HUES64 (cell line): ENCODE measurements at regions not wholly inside any gene's neighbourhood (a gene's known extent, or its start where the extent isn't known, plus 50 kb on each side); places are given as distances from the start of the nearest gene placed in this dataset.

ENCODE experiments used
- H3K27ac ChIP-seq: 2 replicates; pipeline ENCODE4 v1.7.0; 2013; ENCODE audit warnings: low read depth, low read length, inconsistent platforms
- H3K27me3 ChIP-seq: 2 replicates; pipeline ENCODE4 v1.6.1; 2013; ENCODE audit warnings: mild to moderate bottlenecking, low read length; ENCODE audit not compliant: insufficient read depth
- H3K36me3 ChIP-seq: 2 replicates; pipeline ENCODE4 v1.6.1; 2013; ENCODE audit warnings: mild to moderate bottlenecking, low read length; ENCODE audit not compliant: insufficient read depth
- H3K4me1 ChIP-seq: 2 replicates; pipeline ENCODE4 v1.6.1; 2013; ENCODE audit warnings: mild to moderate bottlenecking, low read length, moderate library complexity; ENCODE audit not compliant: insufficient read depth
- H3K4me3 ChIP-seq: 2 replicates; pipeline ENCODE4 v1.5.1; 2013; ENCODE audit warnings: mild to moderate bottlenecking, low read length, moderate library complexity
- H3K9ac ChIP-seq: 2 replicates; pipeline ENCODE4 v1.6.1; 2013; ENCODE audit warnings: mild to moderate bottlenecking, low read depth, low read length
- H3K9me3 ChIP-seq: 2 replicates; pipeline ENCODE4 v1.6.1; 2013; ENCODE audit warnings: low read depth, low read length; ENCODE audit not compliant: insufficient read depth
- WGBS: fragments of 150-250, 120-280 bp; methylation state at CpG from one replicate; pipeline ENCODE4 v1.1.7; 2013; ENCODE audit warnings: missing lambda C conversion rate; 5-methylcytosine and 5-hydroxymethylcytosine counted together

DNA sequence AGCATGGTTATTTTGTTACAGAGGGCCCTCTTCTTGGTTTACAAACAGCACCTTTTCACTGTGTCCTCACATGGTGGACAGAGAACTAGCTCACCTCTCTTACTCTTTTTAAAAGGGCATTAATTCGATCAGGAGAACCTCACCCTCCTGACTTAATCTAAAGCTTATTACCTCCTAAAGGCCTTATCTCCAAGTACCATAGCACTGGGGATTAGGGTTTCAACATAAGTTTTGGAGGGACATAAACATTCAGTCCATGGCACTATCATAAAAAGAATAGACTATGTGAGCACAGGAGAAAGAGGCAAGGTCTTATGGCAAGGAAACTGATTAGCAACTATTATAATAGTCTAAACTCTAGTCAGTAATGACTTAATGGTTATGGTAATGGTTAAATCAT, 736.2 kb upstream of the ADGRB3 start:
- H3K9me3 ChIP-seq, result no peaks in the 10 kb centered on the region; the same call in 1 of the 2 replicates
- no peaks in the 10 kb centered on the region for H3K36me3 ChIP-seq
- no peaks in the 10 kb centered on the region for H3K27me3 ChIP-seq
- WGBS, result 92% methylated on average over 1 of the region's 1 CpG
- no peak overlapping the region for H3K9ac ChIP-seq
- no peaks in the 10 kb centered on the region for H3K4me1 ChIP-seq
- H3K27ac ChIP-seq, result no peak overlapping the region
- H3K4me3 ChIP-seq, result no peak overlapping the region

- no peak overlapping the region for H3K9ac ChIP-seq
These were observed 737.0 kb upstream of the ADGRB3 start for GRCh38 chr6:67897998-67898607.

DNA sequence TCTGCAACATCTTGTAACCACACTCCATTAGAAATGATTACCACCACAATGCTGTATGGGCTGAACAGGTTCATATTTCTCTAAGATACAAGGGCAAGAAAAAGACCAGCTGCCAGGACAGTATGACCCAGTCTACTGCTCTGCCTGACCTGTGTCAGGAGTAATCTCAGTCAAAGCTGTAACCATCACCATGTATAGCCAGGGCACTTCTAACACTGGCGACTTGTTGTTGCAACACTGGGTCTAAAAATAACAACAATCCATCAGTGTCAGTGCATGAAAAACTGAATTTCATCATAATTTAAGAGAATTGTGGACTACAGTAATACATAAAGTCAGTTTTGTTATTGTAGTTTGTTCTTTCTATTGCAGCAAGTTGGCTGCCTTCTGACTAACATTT, 738.6 kb upstream of the ADGRB3 start:
- no peak overlapping the region for H3K4me3 ChIP-seq
- peaks cover under 1% of the 10 kb centered on the region; the same call in 1 of the 2 replicates for H3K4me1 ChIP-seq
- no peaks in the 10 kb centered on the region for H3K36me3 ChIP-seq
- H3K9ac ChIP-seq, result no peak overlapping the region
- 48% methylated on average over 1 of the region's 1 CpG for WGBS
- no peak overlapping the region for H3K27ac ChIP-seq
- no peaks in the 10 kb centered on the region; the same call in 1 of the 2 replicates for H3K9me3 ChIP-seq
- no peaks in the 10 kb centered on the region for H3K27me3 ChIP-seq

More at GRCh38 chr6:67897998-67898607, 737.0 kb upstream of the ADGRB3 start:
- Histone ChIP-seq H3K27ac (no peak overlapping the region), H3K4me1 (no peaks in the 10 kb centered on the region), H3K36me3 (no peaks in the 10 kb centered on the region), H3K9me3 (no peaks in the 10 kb centered on the region; the same call in 1 of the 2 replicates), H3K4me3 (no peak overlapping the region), H3K27me3 (no peaks in the 10 kb centered on the region)
- WGBS, result 94% methylated on average over 6 of the region's 7 CpGs

DNA sequence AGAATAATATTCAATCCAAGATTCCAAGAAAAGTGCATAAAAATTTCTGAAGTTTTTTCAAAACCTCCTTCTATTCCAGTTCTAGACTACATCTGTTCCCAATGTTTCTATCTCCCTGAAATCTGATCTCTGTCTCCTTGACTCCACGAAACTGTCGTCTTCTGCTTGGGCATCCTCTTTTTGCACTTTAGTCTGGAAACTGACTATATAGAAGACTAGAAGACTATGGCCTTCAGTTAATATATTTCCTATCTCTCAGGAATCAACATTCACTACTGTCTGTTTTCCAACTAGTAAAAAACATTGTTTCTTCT, 745.4 kb upstream of the ADGRB3 start:
- 94% methylated on average over 2 of the region's 2 CpGs for WGBS
- no peaks in the 10 kb centered on the region for H3K9me3 ChIP-seq
- H3K36me3 ChIP-seq, result no peaks in the 10 kb centered on the region
- H3K27ac ChIP-seq, result no peak overlapping the region
- peaks cover 16% of the 10 kb centered on the region for H3K4me1 ChIP-seq
- no peak overlapping the region for H3K4me3 ChIP-seq
- no peak overlapping the region for H3K9ac ChIP-seq
- no peaks in the 10 kb centered on the region for H3K27me3 ChIP-seq

DNA sequence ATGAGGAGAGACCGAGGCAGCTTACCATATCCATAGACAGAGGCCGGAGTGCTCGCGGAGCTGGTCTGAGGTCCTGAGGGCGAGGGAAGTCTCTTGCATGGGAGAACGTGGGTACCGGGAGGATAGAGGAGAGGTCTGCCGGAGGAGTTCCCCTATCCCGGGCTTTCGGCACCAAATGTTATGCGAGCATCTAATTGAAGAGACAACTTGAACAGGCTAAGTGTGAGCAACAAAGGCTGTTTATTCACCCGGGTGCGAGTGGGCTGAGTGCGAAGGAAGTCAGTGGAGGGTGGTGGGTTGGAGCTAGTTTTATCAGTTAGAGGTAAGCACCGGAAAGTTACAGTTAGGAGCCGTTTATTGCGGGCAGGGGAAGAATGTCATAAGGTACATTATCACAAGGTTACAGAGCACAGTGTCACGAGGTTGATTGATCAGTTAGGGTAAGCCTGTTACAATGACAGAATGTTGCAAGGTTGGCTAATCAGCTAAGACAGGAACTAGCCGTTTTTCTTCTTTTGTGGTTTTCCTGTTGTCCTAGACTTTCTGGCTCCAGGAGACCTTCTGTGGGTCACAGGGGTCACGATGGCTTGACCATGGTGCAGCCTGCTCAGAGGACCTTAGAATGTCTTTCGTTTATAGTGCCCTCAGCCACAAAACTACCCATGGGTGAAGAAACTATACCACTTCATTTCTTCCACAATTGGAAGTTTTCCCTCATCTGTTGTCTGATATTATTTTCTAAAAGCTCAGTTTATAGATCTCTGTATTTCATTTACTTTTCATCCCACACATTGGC, 746.0 kb upstream of the ADGRB3 start:
- 96% methylated on average over 21 of the region's 21 CpGs for WGBS
- H3K27me3 ChIP-seq, result no peaks in the 10 kb centered on the region
- no peak overlapping the region for H3K4me3 ChIP-seq
- no peaks in the 10 kb centered on the region for H3K9me3 ChIP-seq
- H3K36me3 ChIP-seq, result no peaks in the 10 kb centered on the region
- no peak overlapping the region for H3K9ac ChIP-seq
- H3K4me1 ChIP-seq, result peaks cover 16% of the 10 kb centered on the region
- no peak overlapping the region for H3K27ac ChIP-seq

- Histone ChIP-seq H3K27me3 (no peaks in the 10 kb centered on the region), H3K9ac (no peak overlapping the region), H3K36me3 (no peaks in the 10 kb centered on the region), H3K9me3 (no peaks in the 10 kb centered on the region), H3K4me3 (no peak overlapping the region), H3K27ac (no peak overlapping the region), H3K4me1 (peaks cover 16% of the 10 kb centered on the region)
- 94% methylated on average over 9 of the region's 9 CpGs for WGBS
These were observed 746.6 kb upstream of the ADGRB3 start for GRCh38 chr6:67888546-67888885.

- Histone ChIP-seq H3K9ac (no peak overlapping the region), H3K27me3 (no peaks in the 10 kb centered on the region), H3K27ac (no peak overlapping the region), H3K4me1 (peaks cover 16% of the 10 kb centered on the region), H3K4me3 (no peak overlapping the region), H3K36me3 (no peaks in the 10 kb centered on the region), H3K9me3 (no peaks in the 10 kb centered on the region)
- 97% methylated on average over 17 of the region's 17 CpGs for WGBS
These were observed 747.1 kb upstream of the ADGRB3 start for GRCh38 chr6:67887747-67888545.

GRCh38 chr6:67887419-67887746, 747.7 kb upstream of the ADGRB3 start:
- H3K9ac ChIP-seq, result no peak overlapping the region
- H3K9me3 ChIP-seq, result no peaks in the 10 kb centered on the region
- WGBS, result 93% methylated on average over 4 of the region's 4 CpGs
- no peak overlapping the region for H3K4me3 ChIP-seq
- no peaks in the 10 kb centered on the region for H3K27me3 ChIP-seq
- H3K27ac ChIP-seq, result no peak overlapping the region
- H3K36me3 ChIP-seq, result no peaks in the 10 kb centered on the region
- peaks cover 16% of the 10 kb centered on the region for H3K4me1 ChIP-seq

DNA sequence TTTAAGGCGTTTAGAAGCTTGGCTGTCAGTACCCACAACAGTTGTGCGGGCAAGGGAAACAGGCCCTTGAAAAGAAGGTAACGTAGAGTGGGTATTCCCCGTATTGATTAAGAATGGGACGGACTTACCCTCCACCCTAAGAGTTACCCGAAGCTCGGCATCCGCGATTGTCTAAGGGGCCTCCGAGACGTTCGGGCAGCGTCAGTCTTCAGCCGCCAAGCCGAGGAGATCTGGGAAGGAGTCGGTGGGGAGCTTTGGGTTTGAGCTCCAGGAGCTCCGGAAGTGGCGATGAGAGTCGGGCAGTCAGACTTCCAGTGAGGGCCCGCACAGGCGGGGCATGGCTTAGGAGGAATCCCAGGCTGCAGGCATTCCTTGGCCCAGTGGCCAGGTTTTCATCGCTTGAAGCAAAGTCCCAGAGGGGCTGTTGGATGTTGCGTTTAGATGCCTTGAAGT, 748.2 kb upstream of the ADGRB3 start:
- Histone ChIP-seq H3K27me3 (no peaks in the 10 kb centered on the region), H3K4me1 (peaks cover 16% of the 10 kb centered on the region), H3K9ac (no peak overlapping the region), H3K9me3 (no peaks in the 10 kb centered on the region), H3K4me3 (no peak overlapping the region), H3K27ac (no peak overlapping the region), H3K36me3 (no peaks in the 10 kb centered on the region)
- WGBS, result 96% methylated on average over 23 of the region's 23 CpGs

GRCh38 chr6:67886036-67886707, 748.9 kb upstream of the ADGRB3 start:
- Histone ChIP-seq H3K9me3 (no peaks in the 10 kb centered on the region), H3K4me1 (peaks cover 12% of the 10 kb centered on the region), H3K4me3 (no peak overlapping the region), H3K9ac (no peak overlapping the region), H3K27me3 (no peaks in the 10 kb centered on the region), H3K27ac (no peak overlapping the region), H3K36me3 (no peaks in the 10 kb centered on the region)
- WGBS, result 97% methylated on average over 5 of the region's 5 CpGs
